ENCODE measurements at regions not wholly inside any gene's neighbourhood (a gene's known extent, or its start where the extent isn't known, plus 50 kb on each side); places are given as distances from the start of the nearest gene placed in this dataset.
"Not testable (repeated sequence)": the region's sequence is repeated elsewhere in the genome, so short reads cannot be mapped to it uniquely, and the experiment has no call there.

- DNase-seq, result no peak
These were observed 154.9 kb downstream of the ASB9 start for GRCh38 chrX:15114743-15115566.

DNA sequence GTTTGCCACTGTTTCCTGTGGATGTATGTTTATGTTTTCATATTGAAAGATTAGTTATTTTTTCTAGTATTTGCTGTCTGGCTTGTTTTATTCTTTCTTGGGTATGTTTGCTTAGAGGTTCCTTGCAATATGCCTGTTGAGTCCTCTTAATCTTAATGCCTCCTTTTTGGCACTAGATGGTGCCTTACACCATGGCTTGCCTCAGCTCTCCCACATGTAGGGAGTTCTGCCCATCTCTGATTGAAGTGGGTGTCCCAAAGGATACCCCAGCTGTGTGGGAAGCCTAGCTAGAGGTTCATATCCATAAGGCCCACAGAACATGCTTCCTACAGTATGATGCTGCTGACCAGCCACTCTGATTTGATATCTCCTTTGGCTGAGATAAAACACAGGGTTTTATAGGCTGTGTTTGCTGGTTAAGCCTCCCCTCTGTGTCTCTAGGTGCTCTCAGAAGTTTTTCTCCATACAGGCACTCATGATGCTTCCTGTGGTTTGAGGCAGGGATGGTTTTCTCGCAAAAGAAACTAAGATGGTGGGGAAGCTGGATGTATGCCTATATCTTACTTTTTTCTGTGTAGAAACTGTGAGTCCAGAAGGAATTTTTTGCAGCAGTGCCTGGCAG, 162.4 kb downstream of the ASB9 start:
- DNase-seq, result no peak

GRCh38 chrX:15098505-15098904, 171.4 kb downstream of the ASB9 start:
- DNase-seq, result no peak

DNA sequence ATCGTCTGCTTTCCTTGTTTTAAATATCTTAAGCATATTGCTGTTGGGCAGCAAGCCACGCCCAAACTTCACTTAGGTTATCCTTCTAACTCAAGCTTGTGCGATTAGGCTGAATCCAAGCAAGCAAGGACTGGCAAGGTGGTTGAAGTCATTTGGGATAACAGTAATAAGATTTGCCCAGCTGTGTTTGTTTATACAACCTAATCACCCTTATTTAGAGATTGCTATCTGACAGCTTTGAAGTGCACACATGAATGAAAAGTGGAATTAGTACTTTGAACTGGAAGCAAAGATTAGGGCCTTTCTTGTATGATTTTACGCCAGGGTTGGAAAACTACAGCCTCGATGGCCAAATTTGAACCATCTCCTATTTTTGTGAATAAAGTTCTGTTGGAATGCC, 182.1 kb downstream of the ASB9 start:
- no peak for DNase-seq

- DNase-seq, result no peak
These were observed 196.6 kb downstream of the ASB9 start for GRCh38 chrX:15073313-15073712.

DNA sequence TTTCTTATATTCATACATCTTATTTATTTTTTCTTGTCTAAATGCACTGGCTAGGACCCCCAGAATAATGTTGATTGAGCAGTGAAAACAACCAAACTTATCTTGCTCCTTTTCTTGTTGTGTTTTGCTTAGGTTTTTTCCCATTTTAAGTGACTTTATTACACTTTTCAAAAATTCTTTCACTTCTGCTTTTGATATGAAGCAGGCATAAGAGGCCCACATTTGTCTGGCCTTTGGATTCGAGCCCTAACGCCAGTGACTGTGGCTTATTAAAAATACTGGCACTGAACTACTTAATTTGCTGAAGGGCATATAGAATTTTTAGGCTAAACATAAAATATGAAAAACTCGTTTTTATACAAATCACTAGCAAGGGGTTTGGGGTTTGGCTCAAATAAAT, 197.0 kb downstream of the ASB9 start:
- no peak for DNase-seq

- DNase-seq, result no peak
These were observed 197.6 kb downstream of the ASB9 start for GRCh38 chrX:15072259-15072658.

DNA sequence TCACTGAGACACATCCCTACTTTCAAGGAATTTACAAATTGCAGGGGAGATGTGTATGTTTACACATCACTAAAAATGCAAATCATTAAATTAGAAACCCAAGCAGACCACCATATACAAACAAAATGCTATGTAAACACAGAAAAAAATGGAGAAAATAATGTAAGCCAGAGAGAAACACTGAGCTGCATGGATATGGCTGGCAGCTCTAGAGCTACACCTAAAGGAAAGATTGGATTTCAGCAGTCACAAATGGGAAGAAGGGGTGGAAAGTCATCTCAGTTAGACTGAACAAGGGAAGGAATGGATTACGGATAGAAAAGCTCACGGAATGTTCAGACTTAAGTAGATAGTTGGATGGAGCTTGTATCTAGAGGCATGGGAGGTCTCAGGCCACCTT, 186.3 kb downstream of the MOSPD2 start:
- DNase-seq, result no peak

GRCh38 chrX:15056044-15056443, 182.8 kb downstream of the MOSPD2 start:
- no peak for DNase-seq

GRCh38 chrX:15055146-15055930, 182.1 kb downstream of the MOSPD2 start:
- no peak for DNase-seq

DNA sequence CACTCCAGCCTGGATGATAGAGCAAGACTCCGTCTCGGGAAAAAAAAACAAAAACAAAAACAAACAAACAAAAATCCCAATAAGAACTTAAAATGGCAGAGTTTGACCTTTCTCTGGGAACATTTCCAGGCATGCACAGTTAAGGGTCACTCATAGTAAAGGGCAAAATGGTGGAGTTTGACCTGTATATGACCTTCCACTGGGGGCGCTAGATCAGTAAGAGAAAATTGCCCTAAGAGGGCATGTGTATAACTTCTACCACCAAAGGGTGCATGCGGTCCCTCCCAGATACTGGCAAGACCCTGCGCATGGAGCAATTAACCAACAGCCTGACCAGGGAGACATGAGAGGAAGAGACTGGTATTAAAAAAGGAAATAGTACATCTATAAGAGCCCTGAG, 177.2 kb downstream of the MOSPD2 start:
- no peak for DNase-seq

GRCh38 chrX:15043538-15043937, 170.3 kb downstream of the MOSPD2 start:
- no peak for DNase-seq

GRCh38 chrX:15033917-15034316, 160.7 kb downstream of the MOSPD2 start:
- no peak for DNase-seq

DNA sequence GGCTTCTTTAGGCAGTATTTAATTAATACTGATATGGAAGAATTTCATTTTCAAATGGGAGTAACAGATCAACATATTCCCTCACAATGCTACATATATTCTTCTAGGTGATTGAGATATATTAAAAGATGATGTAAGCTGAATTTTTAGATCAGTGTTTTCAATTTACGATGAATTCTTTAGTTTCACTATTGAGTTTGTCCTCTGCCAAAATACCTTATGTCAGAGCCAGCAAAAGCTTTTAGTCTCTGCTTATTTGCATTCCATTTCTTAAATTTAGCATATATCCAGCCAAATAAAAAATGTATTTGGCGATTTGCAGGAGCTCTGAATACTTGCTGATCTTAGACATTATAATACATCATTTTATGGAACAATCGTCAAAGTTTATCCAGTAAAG, 144.3 kb downstream of the MOSPD2 start:
- no peak for DNase-seq

DNA sequence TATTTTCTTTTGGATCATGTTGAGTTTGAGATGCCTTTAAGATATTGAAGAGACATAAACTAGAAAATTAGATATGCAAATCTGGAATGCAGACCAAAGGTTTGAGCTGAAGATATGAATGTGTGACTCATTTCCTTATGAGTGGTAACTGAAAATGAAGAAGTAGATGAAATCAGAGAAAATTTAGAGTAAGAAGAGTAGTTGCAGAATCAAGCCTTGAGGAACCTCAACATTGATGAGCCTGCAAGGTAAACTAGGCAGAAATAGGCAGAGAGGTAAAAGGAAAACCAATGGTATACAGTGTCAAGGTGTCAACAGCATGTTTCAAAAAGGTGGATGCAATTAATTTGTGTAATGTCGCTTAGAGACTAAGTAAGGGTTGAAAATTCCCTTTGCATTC, 142.8 kb downstream of the MOSPD2 start:
- no peak for DNase-seq

DNA sequence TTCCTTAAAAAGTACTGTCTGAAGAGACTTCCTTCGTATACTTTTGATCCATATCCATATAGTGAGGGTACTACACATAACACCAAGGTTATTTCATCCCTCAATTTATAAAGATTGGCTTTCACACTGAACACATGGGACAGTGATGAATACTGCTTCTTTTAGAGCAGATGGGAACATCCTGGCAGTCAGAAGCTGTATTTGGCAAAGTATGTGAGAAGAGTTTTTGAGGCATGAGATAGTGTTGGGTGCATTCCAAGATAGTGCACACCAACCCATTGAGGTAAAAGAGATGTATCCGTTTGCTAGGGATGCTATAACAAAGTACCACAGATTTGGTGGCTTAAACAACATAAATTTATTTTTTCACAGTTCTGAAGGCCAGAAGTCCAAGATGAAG, 141.1 kb downstream of the MOSPD2 start:
- DNase-seq, result no peak

- no peak for DNase-seq
These were observed 140.2 kb downstream of the MOSPD2 start for GRCh38 chrX:15013461-15013860.

DNA sequence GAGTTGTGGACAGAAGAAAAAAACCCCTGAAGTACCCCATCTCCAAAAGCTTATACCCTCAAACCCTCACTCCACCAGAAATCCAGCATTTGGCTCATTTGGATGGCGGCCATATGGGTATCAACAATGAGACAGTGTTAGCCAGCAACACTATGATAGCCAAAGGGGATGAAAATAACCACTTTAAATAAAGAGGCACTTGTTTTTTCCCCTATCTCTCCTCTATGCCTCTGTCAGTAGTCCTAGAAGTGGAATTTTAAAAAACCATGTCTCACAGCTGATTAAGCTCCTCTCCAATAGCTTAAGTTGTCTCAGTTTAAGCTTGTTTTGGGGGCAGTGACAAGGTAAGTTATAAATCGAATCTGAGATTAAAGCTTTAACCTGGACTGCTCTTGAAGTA, 124.0 kb downstream of the MOSPD2 start:
- DNase-seq, result no peak

DNA sequence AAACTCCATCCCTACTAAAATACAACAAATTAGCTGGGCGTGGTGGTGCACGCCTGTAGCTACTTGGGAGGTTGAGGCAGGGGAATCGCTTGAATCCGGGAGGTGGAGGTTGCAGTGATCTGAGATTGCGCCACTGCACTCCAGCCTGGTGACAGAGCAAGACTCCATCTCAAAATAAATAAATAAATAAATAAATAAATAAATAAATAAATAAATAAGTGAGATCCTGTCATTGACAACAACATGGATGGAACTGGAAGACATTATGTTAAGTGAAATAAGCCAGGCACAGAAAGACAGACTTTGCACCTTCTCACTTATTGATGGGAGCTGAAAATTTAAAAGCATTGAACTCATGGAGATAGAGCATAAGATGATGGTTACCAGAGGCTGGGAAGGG, 111.2 kb downstream of the MOSPD2 start:
- not testable (repeated sequence) for DNase-seq

Data from NCI-H1436 treated with DMSO at 0.1 percent for 48 hours (cell line).